Sciatic nerve (tissue), 2 donors: ENCODE measurements at regions not wholly inside any gene's neighbourhood (a gene's known extent, or its start where the extent isn't known, plus 50 kb on each side); places are given as distances from the start of the nearest gene placed in this dataset.

ENCODE experiments used
- ATAC-seq: fragments of 200-7000 bp; cut with Tn5 transposase; one replicate; pipeline ENCODE4 v1.9.1; 2020; ENCODE audit warnings: mild to moderate bottlenecking, moderate library complexity
- DNase-seq: peaks from one replicate; pipeline ENCODE4 v3.0.0-alpha.2; 2020; ENCODE audit warnings: low spot score
- intact Hi-C: fragments of 100-400 bp; cut with DNase I; formaldehyde crosslinking; loops from one replicate; pipeline ENCODE4 v1.14.2; 2022
- donor health status: DM: no; HTN: no; CAD: no.
- donor health status: DM: no; HTN: no; CAD: no.

GRCh38 chr5:21694567-21694966 is 1158.6 kb downstream of the CDH12 start:
- no peak for DNase-seq
- intact Hi-C loops = no loop called here
- no peak for ATAC-seq

DNA sequence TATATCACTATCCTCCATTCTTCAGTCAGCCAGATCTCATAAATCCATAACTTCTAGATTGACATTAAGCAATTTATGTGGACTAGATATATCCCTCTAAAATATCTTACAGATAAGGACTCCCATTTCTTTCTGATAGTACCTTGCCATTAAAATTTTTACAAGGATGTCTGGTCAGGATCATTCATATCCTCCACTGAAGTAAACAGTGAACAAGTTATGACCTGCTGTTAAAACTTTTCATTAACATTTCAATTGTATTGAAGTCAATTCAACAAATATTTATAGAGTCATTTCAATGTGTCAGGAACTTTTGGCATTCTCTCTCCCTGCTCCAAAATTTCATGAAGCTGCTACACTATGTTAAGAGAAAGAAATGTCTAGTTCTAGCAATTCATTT is 1159.6 kb downstream of the CDH12 start:
- intact Hi-C loops = no loop called here
- ATAC-seq (no peak), DNase-seq (no peak)

DNA sequence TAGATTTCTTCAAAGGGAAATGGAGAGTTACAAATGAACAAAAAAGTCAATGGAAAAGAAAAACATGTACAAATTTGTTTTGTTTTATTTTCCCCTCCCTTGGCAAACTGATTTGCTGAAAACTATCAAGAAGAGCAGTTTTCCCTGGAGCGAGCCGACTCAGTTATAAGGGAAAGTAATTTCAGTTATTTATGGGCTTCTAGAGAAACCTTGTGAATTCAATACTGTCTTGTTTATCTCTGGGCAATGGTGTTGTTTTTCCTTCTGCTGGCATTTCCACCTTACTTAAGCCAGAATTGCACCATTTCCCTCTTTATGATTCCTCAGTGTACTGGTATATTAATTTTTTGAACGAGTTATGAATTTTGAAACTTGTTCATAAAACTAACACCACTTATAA is 1163.6 kb downstream of the CDH12 start:
- no peak for ATAC-seq
- no peak for DNase-seq
- intact Hi-C loops = no loop called here

DNA sequence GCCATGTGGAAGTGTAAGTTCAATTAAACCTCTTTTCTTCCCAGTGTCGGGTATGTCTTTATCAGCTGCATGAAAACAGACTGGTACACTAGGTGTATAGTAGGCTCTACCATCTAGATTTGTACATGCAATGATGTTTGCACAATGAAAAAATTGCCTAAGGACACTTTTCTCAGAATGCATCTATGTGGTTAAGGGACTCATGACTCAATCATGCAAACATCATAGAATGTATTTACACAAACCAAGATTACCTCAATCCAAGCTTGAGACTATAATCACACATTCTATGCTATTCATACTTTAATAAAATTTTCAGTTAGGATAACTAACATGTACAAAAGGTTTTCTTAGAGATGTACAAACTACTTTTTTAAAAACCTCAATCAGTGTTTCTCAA is 1164.5 kb downstream of the CDH12 start:
- no peak for ATAC-seq
- DNase-seq = no peak
- intact Hi-C loops = no loop called here

GRCh38 chr5:21687621-21688020 is 1165.5 kb downstream of the CDH12 start:
- intact Hi-C loops = no loop called here
- ATAC-seq (no peak), DNase-seq (no peak)

- DNase-seq (no peak), ATAC-seq (no peak)
- intact Hi-C loops = no loop called here
These were observed 1166.4 kb downstream of the CDH12 start for GRCh38 chr5:21686706-21687105.

DNA sequence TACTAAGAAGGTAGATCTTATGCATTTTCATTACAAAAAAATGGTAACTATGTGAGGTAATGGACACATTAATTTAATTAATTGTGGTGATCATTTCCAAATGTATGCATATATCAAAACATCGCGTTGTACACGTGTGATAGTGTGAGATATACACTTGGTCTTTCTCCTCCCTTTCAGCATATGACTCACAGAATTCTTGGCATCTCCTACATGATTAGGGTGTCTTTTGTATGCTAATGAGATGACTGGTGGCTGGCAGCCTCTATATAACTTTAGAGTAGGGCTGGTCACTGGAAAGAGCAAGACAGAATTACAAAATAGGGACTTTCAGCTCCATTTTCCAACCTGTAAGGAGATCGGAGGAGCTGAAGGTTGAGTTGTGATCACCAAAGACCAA is 1167.6 kb downstream of the CDH12 start:
- no peak for ATAC-seq
- no peak for DNase-seq
- intact Hi-C loops = no loop called here

GRCh38 chr5:21684992-21685391 is 1168.2 kb downstream of the CDH12 start:
- DNase-seq = no peak
- ATAC-seq = no peak
- intact Hi-C loops = no loop called here

- DNase-seq = no peak
- intact Hi-C loops = no loop called here
- no peak for ATAC-seq
These were observed 1171.2 kb downstream of the CDH12 start for GRCh38 chr5:21681911-21682310.

- ATAC-seq = no peak
- DNase-seq = no peak
- intact Hi-C loops = no loop called here
These were observed 1172.5 kb downstream of the CDH12 start for GRCh38 chr5:21680641-21681040.

DNA sequence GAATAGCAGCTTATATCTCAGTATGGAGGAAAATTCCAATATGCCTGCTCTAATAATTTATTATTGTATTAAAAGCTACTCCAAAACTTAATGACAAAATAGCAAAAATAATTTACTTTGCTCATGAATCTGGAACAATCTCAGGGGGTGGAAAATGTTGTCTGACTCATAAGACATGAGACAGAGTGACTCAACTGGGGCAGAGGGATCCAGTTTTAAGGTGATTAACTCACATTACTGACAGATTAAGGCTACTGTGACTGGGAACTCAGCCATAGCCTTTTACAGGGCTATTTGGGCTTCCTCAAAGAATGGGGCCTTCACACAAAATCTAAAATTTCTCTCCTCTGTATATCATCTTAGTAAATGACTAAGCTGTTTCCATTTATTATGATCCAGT is 1172.9 kb downstream of the CDH12 start:
- DNase-seq (no peak), ATAC-seq (no peak)
- intact Hi-C loops = no loop called here

GRCh38 chr5:21678526-21678925 is 1174.6 kb downstream of the CDH12 start:
- intact Hi-C loops = no loop called here
- no peak for DNase-seq
- no peak for ATAC-seq

GRCh38 chr5:21672911-21673310 is 1180.2 kb downstream of the CDH12 start:
- ATAC-seq = no peak
- no peak for DNase-seq
- intact Hi-C loops = no loop called here

DNA sequence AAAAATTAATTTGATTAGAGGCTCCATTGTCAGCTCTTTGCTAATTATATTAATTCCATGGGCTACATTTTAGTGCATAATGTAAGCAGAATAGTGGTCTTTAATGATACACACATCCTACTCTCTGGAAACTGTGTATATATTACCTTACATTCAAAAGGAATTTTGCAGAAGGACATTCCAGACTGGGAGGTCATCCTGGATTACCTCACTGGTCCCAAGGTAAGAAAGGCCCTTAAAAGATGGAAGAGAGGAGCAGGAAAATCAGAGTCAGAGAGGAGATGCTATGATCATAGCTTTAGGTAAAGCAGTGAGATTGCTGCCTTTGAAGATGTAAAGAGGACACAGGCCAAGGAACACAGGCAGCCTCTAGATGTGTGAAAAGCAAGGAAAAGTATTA is 1180.8 kb downstream of the CDH12 start:
- DNase-seq (no peak), ATAC-seq (no peak)
- intact Hi-C loops = no loop called here

DNA sequence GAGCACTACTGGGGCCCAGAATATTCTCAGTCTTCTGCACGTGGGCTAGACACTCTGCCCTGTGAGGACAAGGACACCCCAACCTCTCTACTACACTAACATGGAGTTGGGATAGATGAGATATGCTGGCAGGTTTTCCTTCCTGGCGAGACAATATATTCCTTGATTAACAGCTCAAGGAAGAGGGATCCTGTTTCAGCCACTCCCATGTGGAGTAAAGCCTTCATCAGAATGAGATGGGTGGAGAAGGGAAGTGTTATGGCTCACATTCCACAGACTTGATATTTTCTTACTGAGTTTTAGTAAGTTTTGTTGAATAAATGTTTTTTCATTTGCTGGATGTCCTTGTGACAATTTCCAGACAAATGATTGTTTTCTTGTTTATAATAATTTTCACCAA is 1187.6 kb downstream of the CDH12 start:
- DNase-seq = no peak
- no peak for ATAC-seq
- intact Hi-C loops = no loop called here

DNA sequence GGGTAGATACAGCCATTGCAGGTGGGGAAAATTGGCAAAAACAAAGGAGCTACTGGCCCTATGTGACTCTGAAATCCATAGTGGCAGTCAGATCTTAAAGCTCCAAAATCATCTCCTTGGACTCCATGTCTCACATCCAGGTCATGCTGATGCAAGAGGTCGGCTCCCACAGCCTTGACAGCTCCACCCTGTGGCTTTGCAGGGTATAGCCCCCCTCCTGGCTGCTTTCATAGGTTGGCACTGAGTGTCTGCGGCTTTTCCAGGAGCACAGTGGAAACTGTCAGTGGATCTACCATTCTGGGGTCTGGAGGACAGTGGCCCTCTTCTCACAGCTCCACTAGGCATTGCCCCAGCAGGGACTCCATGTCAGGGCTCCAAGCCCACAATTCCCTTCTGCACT is 1190.1 kb downstream of the CDH12 start:
- no peak for DNase-seq
- intact Hi-C loops = no loop called here
- ATAC-seq = no peak

DNA sequence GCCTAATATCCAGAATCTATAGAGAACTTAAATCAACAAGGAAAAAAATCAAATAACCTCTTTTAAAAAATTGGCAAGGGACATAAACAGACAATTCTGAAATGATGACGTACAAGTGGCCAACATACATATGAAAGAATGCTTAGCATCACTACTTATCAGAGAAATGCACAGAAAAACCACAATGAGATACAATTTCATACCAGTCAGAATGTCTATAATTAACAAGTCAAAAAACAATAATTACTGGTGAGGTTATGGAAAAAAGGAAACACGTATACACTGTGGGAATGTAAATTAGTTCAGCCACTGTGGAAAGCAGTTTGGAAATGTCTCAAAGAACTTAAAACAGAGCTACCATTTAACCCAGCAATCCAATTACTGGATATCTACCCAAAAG is 1192.0 kb downstream of the CDH12 start:
- ATAC-seq (no peak), DNase-seq (no peak)
- intact Hi-C loops = no loop called here

DNA sequence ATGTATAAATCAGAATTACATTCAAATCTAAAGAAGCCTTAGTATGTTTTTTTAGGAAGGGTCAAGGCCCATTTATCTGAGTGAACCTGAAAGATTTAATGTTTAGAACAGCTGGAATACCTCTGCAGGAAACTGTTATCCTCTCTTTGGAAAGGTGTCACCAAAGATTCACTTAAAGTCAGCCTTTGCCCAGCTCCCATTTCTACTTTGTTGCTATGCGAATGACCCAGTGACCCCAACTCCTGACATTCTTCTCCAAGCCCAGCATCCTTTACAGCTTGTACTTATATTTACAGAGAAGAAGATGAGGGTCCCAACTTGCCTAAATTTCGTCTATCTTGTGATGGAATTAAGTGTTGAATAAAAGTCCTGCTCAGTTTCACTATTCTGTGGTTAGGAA is 1198.6 kb downstream of the CDH12 start:
- no peak for ATAC-seq
- intact Hi-C loops = no loop called here
- no peak for DNase-seq

DNA sequence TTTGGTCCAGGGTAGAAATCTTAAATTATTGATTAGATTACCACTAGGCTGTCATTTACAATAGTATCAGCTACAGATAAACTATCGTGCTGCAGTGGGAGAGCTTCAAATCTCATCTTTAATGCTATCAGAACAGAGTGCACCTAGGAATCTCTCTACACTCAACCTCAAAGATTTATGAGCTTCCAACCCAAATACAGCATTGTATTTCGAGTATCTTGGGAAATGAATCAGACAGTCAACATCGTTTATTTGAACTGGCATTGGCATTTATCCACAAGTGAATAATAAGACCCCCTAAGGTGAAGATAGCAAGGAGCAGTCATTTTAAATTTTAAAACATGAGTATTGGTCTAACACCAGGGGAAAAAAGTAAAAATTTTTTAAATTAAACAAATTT is 1203.2 kb downstream of the CDH12 start:
- no peak for DNase-seq
- ATAC-seq = no peak
- intact Hi-C loops = no loop called here

DNA sequence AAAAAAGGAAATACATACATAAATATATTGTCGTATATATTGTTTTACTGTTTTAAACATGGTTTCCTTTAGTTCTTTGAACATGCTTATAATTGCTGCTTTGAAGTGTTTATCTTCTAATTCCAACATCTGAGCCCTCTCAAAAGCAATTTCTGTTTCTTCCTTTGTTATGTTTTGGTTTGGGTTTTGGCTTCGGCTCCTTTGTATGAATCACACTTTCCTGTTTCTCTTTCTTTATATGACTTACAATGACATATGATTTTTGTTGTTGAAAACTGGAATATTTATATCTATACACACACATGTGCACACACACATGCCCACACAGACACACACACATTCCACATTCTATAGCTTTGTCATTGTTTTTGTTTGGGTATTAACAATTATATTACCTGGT is 1206.7 kb downstream of the CDH12 start:
- no peak for DNase-seq
- ATAC-seq = no peak
- intact Hi-C loops = no loop called here

DNA sequence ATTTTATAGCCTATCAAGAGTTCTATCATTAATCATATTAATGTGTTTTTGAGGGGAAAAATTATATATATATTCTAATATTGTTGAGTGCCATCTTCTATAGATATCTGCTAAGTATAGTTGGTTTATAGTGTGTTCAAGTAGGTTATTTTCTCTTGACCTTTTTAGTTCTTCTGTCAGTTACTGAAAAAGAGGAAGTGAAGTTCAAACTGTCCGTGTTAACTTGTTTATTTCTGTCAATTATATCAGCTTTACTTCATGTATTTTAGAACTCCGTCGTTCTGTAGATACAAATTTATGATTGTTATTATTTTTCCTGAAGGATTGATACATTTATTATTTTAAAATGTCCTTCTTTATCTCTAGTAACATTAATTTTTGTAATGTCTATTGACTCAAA is 1209.1 kb downstream of the CDH12 start:
- intact Hi-C loops = no loop called here
- ATAC-seq = no peak
- no peak for DNase-seq

- no peak for ATAC-seq
- intact Hi-C loops = no loop called here
- no peak for DNase-seq
These were observed 1210.8 kb downstream of the CDH12 start for GRCh38 chr5:21642312-21642711.
